Activated CD8-positive, alpha-beta memory T cell treated with anti-CD3 and anti-CD28 coated beads for 36 hours (primary cell): ENCODE measurements at regions not wholly inside any gene's neighbourhood (a gene's known extent, or its start where the extent isn't known, plus 50 kb on each side); places are given as distances from the start of the nearest gene placed in this dataset.

Source experiments
- CTCF ChIA-PET: fragments of 350-600 bp; sonication (Branson Sonifier 250); formaldehyde crosslinking; loops from one replicate; lab custom pipeline; 2021; ENCODE audit warnings: antibody characterized with exemption; lab: Charles Lee
- POLR2A ChIA-PET: fragments of 350-600 bp; sonication (Branson Sonifier 250); formaldehyde crosslinking; loops from one replicate; lab custom pipeline; 2021; ENCODE audit warnings: antibody characterized with exemption; lab: Charles Lee

DNA sequence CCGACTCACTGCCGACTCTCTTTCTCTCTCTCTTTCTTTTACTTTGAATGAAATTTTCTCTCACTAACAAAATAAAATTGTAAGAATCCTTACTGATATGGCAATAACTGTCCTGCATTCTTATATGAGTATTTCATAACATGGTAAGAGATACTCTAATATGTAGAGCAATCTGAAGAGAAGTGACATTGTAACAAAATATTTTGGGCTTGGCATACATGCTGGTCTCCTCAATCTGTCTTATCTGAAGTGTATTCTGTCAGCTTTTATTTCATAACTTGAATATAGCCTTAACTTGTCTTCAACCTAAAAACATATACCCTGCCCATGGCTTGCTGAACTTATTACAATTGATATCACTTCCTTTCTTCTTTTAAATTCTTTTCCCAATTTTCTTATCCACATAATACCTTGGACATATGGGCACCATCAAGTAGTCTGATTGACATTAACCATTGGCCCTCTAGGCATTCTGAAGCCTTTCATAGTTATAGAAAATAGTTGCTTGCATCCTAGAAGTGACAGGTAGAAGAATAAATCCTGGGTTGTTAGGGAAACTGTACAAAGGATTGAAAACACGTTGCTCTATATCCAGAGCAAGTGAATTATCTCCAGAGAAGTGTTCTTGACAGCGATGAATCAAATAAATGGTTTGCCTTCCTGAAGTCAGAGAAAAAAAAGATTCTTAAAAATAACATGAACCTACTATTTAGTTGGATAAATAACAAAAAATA, 537.6 kb upstream of the TYRP1 start:
- POLR2A ChIA-PET = no interaction called here

DNA sequence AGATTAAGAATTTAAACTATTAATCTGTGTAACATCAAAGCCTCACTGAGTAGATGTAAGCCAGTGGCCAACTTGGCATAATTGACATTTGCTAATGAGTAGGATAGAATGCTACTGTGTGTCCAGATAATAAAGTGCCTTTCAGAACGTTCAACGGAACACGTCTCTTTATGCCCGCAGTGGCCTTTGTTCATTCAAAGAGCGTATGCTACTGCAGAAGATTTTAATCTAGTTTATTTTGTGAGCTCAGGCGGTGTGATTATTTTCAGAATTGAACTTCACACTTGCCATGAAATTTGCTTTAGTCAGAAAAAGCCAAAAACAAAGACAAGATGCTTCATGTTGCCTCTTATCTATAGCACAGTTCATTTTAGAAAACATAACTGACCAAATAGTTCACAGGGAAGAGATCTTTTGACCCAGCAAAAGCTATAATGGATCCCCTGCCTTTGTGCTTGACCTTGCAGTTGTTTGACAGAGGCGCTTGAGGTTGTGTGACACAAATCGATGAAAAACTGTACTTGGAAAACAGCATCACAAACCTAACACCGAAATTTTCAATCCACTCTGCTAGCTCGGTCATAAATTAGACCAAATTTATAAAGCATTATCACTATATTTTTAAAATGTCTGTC, 530.9 kb upstream of the TYRP1 start:
- CTCF ChIA-PET = no interaction called here
- POLR2A ChIA-PET = no interaction called here

More for the DNA sequence above, 537.6 kb upstream of the TYRP1 start:
- CTCF ChIA-PET = no interaction called here

DNA sequence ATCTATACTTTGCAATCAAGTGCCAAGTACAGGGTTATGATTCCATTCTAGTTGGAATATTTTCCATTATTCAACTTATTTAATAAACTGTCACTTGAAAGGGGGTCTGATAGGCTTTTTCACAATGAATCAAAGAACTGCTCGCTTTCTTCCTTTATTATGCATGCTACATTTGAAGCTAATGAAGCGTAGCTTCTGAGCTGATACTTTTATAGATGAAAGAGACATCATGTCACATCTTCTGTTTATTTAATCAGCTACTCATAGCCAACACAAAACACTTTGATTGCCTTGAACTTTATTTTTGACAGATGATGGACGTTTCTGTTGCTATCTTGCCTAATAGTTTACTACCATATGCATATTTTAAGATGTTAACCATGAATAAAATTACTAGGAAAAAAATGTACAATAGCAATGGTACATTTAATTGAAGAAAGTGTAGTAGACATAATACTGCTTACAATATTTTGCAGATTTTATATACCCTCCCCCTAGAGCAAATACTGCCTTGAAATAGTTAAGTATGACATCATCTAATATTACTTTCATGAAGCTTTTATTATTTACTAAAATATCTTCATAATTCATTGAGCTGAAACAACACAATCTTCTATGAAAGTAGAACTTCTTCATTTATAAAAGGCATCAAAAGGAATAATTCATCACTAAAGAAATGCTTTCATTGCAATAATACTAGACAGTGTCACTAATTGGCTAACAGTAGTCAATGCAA, 529.3 kb upstream of the TYRP1 start:
- POLR2A ChIA-PET = interaction anchor here (0.5 kb wide), 1 partner anchor 116 kb away, joined by 5 read pairs; no protein-coding TSS in a partner anchor
- CTCF ChIA-PET = no interaction called here

DNA sequence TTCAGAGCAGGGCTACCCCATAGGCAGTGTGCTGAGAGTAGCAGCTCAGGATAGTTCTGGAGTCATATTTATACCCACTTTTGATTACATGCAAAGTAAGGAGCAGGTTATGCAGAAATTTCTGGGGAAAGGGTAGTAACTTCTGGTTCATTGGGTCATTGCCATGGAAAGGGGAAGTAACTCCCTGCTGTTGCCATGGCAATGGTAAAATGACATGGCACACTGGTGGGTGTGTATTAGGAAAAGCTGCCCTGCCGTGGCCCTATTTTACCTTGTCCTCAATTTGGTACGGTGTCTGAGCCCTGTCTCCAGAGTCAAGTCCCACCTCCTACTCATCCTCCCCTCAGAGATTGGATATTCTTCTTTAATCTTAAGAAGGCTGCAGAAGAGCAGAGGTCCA, 526.7 kb upstream of the TYRP1 start:
- CTCF ChIA-PET = no interaction called here
- POLR2A ChIA-PET = no interaction called here

DNA sequence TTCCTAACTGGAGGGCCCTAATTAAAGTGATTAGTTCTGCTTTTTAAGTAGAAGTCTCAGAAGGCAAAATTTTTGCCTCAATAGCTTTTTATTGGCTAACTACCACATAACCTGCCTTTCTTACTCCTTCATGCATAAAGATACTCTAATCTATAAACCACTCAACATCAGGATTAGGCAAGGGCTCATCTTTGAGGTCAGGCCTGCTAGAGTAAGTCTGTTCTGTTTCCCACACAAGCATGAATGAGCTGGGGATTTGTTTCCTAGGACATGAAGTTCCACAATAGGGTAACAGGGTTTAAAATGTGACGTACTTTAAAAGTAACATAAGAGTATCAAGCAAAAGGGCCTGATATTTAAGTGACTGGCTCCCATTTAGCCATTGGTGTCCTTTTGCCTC, 522.7 kb upstream of the TYRP1 start:
- ChIA-PET CTCF (no interaction called here), POLR2A (no interaction called here)

DNA sequence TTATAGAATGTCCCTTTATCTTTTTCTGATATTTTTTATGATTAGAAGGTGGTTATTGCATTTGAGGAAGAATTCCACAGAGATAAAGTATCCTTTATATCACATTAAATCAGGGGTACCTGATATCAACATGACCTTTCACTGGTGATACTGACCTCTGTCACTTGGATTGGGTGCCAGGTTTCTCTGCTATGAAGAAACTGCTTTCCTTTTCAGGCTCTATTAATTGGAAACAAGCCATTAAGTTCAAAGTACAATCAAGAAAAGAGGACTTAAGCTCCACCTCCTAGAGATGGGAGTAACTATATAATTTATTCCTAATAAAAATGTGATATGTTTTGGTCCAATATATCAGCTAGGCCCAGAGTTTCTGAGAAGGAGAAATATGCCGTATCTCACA, 514.6 kb upstream of the TYRP1 start:
- ChIA-PET POLR2A (no interaction called here), CTCF (no interaction called here)

DNA sequence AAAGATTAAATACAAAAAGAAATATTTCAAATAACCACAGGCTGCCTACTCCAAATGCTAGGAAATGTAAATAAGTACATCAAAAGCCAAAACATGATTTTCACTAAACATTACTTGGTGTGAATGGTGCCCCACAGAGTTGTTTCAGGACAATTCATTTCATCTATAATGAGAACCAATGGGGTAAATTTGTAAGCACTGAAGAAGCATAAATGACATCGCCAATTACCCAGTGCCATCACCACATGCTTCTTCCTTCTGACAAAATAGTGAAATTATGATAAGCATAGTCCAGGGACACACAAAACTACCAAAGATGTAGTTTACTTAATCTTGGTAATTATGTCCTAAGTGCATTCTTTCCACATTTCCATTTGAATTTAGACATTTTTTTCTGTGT, 510.4 kb upstream of the TYRP1 start:
- CTCF ChIA-PET = no interaction called here

DNA sequence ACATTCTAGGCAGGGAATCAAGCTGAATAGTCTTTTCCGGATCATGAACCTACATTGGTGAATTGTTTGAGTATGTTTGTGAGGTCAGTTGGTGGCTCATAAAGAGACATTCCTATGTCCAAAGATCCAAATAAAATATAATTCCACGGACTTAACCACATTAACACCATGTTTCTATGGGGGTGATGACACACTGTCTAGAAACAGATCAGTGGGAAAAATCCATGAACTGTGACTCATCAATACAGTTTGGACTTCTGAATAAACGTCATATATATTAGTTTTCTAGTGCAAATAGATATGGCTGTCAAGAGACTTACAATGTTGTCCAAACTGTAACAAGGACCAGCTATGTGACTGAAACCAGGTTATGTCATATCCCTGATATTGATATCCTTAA, 509.9 kb upstream of the TYRP1 start:
- POLR2A ChIA-PET = no interaction called here
- CTCF ChIA-PET = no interaction called here

More for the DNA sequence above, 510.4 kb upstream of the TYRP1 start:
- POLR2A ChIA-PET = no interaction called here

DNA sequence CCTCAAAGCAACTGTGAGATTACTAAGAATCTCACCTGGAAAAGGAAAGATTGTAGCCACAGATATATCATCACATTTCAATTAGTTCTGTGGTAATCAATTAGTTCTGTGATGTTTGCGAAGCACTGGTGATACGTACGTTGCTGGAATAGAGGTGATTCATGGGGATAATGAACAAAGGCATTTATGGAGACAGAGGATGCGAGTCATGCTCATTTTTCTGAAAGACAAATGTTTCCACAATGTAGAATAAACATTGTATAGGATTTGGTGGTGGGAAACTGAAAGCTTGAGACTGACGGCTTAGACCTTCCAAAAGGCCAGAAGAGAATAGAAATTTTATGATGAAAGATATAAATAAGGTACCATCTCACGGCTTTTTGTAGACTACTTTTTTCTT, 507.3 kb upstream of the TYRP1 start:
- POLR2A ChIA-PET = no interaction called here
- CTCF ChIA-PET = no interaction called here

DNA sequence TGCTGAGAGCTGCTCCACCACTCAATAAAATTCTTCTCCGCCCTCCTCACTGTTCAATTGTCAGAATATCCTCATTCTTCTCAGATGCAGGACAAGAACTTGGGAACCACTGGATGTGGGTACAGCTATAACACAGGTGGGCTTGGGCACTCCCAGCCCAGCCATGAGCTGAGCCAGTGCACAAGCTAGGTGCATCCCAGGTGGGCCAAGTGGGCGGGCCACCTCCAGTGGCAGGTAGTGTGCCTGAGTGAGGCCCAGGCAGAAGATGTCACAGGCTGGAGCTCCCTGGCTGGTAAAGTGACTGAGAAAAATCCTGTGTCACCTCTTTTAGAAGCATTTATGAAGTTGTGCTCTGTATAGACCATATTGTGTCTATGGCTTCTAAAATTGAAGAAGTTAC, 501.6 kb upstream of the TYRP1 start:
- ChIA-PET CTCF (no interaction called here), POLR2A (no interaction called here)

DNA sequence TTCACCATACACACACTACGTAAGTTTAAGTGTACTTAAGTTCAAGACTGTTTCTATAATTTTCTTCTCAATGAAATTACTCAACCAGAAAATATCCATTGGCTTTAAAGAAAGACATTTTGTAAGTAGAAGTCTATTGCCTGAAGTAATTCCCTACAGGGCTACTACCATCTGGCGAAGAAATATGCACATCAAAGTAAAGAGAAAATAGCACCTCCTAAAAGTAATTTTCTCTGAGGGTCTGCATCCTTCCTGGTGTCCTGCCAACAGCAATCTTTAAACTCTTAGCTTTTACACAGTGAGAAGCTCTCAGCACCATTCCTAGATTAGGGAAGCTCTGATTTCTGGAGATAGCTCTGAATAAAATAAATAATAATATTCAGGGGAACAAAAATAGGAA, 498.5 kb upstream of the TYRP1 start:
- CTCF ChIA-PET = no interaction called here
- POLR2A ChIA-PET = no interaction called here

DNA sequence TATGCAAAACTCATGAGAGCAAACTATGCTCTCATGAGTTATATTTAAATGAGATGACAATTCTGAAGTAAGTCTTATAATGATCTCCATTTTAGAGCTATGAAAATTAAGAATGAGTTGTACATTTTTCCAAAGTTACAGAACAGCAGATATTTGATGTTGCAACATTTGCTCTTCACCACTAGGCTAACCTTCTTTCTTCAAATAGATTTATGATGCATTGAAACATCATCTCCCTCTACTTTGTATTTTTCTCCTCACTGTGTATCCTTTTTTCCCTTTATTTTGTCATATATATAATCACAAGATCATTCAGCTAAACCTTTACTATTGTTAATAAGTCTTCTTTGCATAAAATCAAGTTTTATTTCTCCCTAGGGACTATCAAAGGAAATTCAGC, 497.7 kb upstream of the TYRP1 start:
- CTCF ChIA-PET = no interaction called here

DNA sequence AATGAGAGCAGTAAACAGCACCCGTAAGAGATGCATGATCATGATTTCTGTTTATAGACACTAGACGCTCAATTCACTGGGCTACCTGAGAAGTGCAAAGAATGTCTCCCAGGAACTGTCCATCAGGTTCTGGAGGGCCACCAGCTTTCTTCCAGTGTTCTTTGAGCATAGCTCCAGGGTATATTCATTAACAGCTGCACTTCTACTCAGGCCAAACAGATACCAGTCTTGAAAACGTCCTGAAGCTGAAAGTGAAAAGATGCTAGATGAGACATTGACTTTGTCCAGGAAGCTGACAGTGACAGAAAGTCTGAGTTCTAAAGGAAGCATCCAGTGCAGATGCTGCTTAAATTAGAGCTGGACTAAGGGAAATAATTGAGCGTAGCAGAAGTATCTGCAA, 488.7 kb upstream of the TYRP1 start:
- ChIA-PET POLR2A (no interaction called here), CTCF (no interaction called here)

More for the DNA sequence above, 497.7 kb upstream of the TYRP1 start:
- POLR2A ChIA-PET = no interaction called here

DNA sequence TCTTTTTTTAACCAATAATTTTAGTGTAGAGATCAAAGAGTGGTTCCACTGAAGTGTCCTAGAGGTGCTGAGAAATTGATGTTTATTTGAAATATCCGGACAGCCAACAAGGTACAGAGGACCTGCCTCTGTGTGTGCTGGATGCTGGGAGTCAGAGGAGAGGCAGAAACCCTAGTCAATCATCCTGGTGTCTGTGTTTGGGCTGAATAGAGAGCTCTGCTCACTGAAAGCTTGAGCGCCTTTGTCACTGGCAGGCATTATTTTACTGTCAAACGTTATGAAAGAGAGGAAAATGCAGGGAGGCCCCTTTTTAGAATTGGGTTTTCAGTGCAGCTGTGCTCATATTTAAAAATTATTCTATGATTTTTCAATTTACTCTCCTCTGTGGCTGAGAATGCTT, 480.3 kb upstream of the TYRP1 start:
- CTCF ChIA-PET = no interaction called here
- POLR2A ChIA-PET = no interaction called here

DNA sequence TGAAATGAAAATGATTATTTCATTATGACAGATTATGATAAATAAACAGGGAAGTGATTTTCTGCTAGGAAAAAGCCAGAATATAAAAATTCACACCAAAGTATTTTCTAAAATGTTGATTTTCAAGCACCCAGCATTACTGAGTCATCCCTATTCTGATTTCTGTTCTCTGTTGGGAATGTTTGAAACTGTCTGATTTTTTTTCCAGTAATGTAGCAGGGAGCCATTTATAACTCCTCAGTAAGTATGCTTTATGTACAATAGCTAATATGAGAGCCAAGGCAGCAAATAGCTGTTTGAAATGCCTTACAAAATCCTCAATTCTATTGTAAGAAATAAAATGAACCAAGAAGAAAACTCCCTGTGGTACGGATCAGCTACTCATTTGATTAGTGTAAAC, 471.7 kb upstream of the TYRP1 start:
- CTCF ChIA-PET = no interaction called here
- POLR2A ChIA-PET = no interaction called here

DNA sequence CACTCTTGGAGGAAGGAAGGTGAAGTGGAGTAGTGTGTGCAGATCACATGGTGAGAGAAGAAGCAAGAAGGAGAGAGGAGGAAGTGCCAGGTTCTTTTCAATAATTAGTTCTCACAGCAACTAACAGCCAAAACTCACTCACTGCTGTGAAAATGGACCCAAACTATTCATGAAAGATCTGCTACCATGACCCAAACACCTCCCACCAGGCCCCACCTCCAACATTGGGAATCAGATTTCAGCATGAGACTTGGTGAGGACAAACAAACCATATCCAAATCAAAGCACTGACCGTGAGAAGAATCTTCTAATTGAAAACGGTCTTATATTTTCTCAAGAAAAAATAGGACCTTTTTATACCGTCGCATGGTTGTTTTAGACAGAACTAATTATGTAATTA, 468.7 kb upstream of the TYRP1 start:
- ChIA-PET CTCF (no interaction called here), POLR2A (no interaction called here)

DNA sequence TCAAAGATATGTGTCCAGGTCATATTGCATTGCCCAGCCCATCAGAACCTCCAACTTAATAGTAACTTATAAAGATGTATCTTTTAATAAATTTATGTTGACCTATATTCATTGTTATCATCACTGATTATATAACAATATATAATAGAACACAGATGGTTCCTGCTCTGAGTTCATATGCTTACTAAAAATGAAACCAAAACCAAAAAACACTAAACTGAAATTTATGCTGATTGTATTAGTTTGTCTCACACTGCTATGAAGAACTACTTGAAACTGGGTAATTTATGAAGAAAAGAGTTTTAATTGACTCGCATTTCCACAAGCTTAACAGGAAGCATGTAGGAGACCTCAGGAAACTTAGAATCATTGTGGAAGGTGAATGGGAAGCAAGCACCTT, 462.5 kb upstream of the TYRP1 start:
- ChIA-PET POLR2A (no interaction called here), CTCF (no interaction called here)

DNA sequence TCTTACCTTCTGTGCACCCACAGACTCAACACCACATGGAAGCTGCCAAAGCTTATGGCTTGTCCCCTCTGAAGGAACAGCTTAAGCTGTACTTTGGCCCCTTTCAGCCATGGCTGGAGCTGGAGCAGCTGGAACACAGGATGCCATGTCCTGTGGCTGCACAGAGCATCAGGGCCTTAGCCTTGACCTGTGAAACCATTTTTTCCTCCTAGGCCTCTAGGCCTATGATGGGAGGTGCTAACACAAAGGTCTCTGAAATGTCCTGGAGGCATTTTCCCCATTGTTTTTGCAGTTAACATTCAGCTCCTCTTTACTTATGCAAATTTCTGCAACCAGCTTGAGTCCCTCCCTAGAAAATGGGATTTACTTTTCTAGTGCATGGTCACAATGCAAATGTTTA, 461.4 kb upstream of the TYRP1 start:
- POLR2A ChIA-PET = no interaction called here
- CTCF ChIA-PET = no interaction called here

DNA sequence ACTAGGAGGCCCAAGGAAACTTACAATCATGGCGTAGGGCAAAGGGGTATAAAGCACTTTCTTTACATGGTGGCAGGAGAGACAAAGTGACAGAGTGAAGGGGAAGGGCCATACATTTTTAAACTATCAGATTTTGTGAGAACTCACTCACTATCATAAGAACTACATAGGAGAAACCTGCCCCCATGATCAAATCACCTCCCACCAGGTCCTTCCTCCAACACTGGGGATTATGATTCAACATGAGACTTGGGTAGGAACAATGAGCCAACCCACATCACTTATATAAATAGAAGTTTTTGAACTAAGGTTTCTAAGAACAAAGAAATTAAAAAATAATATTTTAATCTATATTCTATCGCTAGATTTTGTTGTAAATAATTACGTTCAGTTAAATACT, 460.3 kb upstream of the TYRP1 start:
- POLR2A ChIA-PET = no interaction called here
- CTCF ChIA-PET = no interaction called here

DNA sequence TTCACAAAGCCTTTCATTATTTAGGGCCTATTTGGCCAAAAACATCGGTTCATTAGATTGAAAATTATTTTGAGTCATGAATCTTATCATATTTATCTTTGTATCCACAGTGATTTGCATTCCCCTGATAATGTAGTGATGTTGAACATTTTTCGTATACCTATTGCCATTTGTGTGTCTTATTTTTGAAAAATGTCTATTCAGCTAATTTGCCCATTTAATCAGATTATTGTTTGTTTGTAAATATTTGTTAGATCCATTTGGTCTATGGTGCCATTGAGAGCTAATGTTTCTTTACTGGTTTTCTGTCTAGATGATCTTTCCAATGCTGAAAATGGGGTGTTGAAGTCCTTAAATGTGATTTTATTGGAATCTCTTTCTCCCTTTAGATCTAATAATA, 439.2 kb upstream of the TYRP1 start:
- POLR2A ChIA-PET = no interaction called here
- CTCF ChIA-PET = no interaction called here

DNA sequence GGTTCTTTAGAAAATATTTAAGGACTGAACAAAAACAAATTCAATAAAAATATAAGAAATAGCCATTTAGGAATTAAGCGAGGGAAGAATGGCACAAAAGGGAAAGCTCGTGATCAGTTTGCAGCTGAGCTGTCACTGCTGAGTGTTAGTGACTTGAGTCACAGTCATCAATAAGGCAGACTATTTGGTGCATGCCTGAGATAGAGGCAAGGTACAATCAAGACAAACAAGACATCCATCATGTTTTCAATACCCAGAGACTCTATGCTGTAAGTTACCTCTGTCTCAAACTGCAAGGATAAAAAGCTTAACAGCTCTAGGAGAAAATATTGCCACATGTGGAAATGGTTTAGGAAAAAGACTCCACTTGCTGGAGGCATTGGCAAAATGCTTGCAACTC, 426.4 kb upstream of the TYRP1 start:
- CTCF ChIA-PET = no interaction called here
- POLR2A ChIA-PET = no interaction called here
